Naive thymus-derived CD4-positive, alpha-beta T cell (primary cell): ENCODE measurements at regions not wholly inside any gene's neighbourhood (a gene's known extent, or its start where the extent isn't known, plus 50 kb on each side); places are given as distances from the start of the nearest gene placed in this dataset.

Source experiments
- ATAC-seq: fragments of 150-1000 bp; cut with Tn5 transposase; 2 replicates; pipeline ENCODE4 v1.10.0; 2021; ENCODE audit warnings: mild to moderate bottlenecking, moderate library complexity
- CTCF ChIA-PET: fragments of 350-600 bp; sonication (Branson Sonifier 250); formaldehyde crosslinking; loops from one replicate; lab custom pipeline; 2021; ENCODE audit warnings: antibody characterized with exemption; lab: Charles Lee
- POLR2A ChIA-PET: fragments of 350-600 bp; sonication (Branson Sonifier 250); formaldehyde crosslinking; loops from one replicate; lab custom pipeline; 2021; ENCODE audit warnings: antibody characterized with exemption, inconsistent platforms; lab: Charles Lee
- DNase-seq, 9 donors: peaks; one replicate each; pipeline versions ENCODE4 v3.0.0 to v3.0.0-alpha.2; 2020 to 2022; ENCODE audit warnings: mixed read lengths in 1 of 9
- H3K27ac ChIP-seq: one replicate; pipeline ENCODE4 v1.7.0; 2013; ENCODE audit warnings: mild to moderate bottlenecking, low read depth, low read length, moderate library complexity
- H3K27me3 ChIP-seq, 2 donors: one replicate each; pipeline ENCODE4 v1.7.0; 2013; ENCODE audit warnings: low read length in 2 of 2, mild to moderate bottlenecking in 2 of 2, moderate library complexity in 2 of 2; ENCODE audit not compliant: control insufficient read depth in 2 of 2, insufficient read depth in 2 of 2
- H3K36me3 ChIP-seq, 3 experiments: 1 replicate in 2 of 3; 2 replicates in 1 of 3; pipeline ENCODE4 v1.7.0; 2013; ENCODE audit warnings: low read length in 3 of 3, mild to moderate bottlenecking in 3 of 3, moderate library complexity in 1 of 3; ENCODE audit not compliant: insufficient read depth in 3 of 3, control insufficient read depth in 2 of 3
- H3K4me1 ChIP-seq, 2 donors: one replicate each; pipeline ENCODE4 v1.7.0; 2013; ENCODE audit warnings: low read length in 2 of 2, mild to moderate bottlenecking in 2 of 2, moderate library complexity in 1 of 2; ENCODE audit not compliant: control insufficient read depth in 2 of 2, insufficient read depth in 2 of 2
- H3K4me3 ChIP-seq: 2 replicates; pipeline ENCODE4 v1.7.0; 2013; ENCODE audit warnings: mild to moderate bottlenecking, low read length
- H3K9me3 ChIP-seq, 3 experiments: 1 replicate in 2 of 3; 2 replicates in 1 of 3; pipeline ENCODE4 v1.7.0; 2013; ENCODE audit warnings: low read length in 3 of 3; ENCODE audit not compliant: control insufficient read depth in 2 of 3
- H3K27ac Mint-ChIP-seq, 9 donors: one replicate each; pipeline ENCODE4 v1.8.0; 2020 to 2022; ENCODE audit warnings: mixed read lengths in 9 of 9, mild to moderate bottlenecking in 8 of 9, moderate library complexity in 5 of 9, inconsistent platforms in 2 of 9
- H3K27me3 Mint-ChIP-seq, 5 donors: one replicate each; pipeline ENCODE4 v1.8.0; 2021 to 2022; ENCODE audit warnings: mixed read lengths in 5 of 5, mild to moderate bottlenecking in 1 of 5
- H3K36me3 Mint-ChIP-seq, 5 donors: one replicate each; pipeline ENCODE4 v1.8.0; 2020 to 2022; ENCODE audit warnings: mixed read lengths in 5 of 5, mild to moderate bottlenecking in 3 of 5, inconsistent platforms in 1 of 5
- H3K4me1 Mint-ChIP-seq, 7 donors: one replicate each; pipeline ENCODE4 v1.8.0; 2020 to 2022; ENCODE audit warnings: mixed read lengths in 7 of 7, mild to moderate bottlenecking in 3 of 7, inconsistent platforms in 1 of 7
- H3K4me3 Mint-ChIP-seq, 10 donors: one replicate each; pipeline ENCODE4 v1.8.0; 2020 to 2022; ENCODE audit warnings: mild to moderate bottlenecking in 10 of 10, mixed read lengths in 10 of 10, moderate library complexity in 6 of 10, inconsistent platforms in 2 of 10
- H3K9me3 Mint-ChIP-seq, 11 donors: one replicate each; pipeline ENCODE4 v1.8.0; 2020 to 2022; ENCODE audit warnings: mixed read lengths in 11 of 11, mild to moderate bottlenecking in 4 of 11, inconsistent platforms in 1 of 11, moderate library complexity in 1 of 11
- intact Hi-C, 2 donors: fragments of 100-400 bp; cut with micrococcal nuclease; formaldehyde crosslinking; loops; one replicate each; pipeline ENCODE4 v1.15.1; 2023

GRCh38 chr13:31625115-31625514 lies 114.2 kb upstream of the RXFP2 start:
- POLR2A ChIA-PET: no interaction called here
- DNase-seq: no peak
- intact Hi-C loops: no loop called here

GRCh38 chr13:31627097-31627845 lies 112.1 kb upstream of the RXFP2 start:
- H3K27me3 Mint-ChIP-seq: peaks cover 0 to 19% (median 13%) of the 10 kb centered on the region in 5 donors
- no peak overlapping the region for H3K27ac Mint-ChIP-seq
- H3K4me3 ChIP-seq: no peak overlapping the region
- DNase-seq (no peak), ATAC-seq (no peak)
- ChIA-PET POLR2A (no interaction called here), CTCF (no interaction called here)
- no peak overlapping the region for H3K27ac ChIP-seq
- no peaks in the 10 kb centered on the region for H3K36me3 Mint-ChIP-seq
- H3K36me3 ChIP-seq: no peaks in the 10 kb centered on the region
- H3K9me3 ChIP-seq: no peaks in the 10 kb centered on the region
- H3K9me3 Mint-ChIP-seq: peaks cover 0 to 9% (median 3%) of the 10 kb centered on the region in 11 donors
- no peaks in the 10 kb centered on the region for H3K27me3 ChIP-seq
- peaks cover 0 to 5% (median 0%) of the 10 kb centered on the region in 7 donors for H3K4me1 Mint-ChIP-seq
- no peak overlapping the region for H3K4me3 Mint-ChIP-seq
- intact Hi-C loops: no loop called here
- H3K4me1 ChIP-seq: no peaks in the 10 kb centered on the region

More at GRCh38 chr13:31625115-31625514, 114.2 kb upstream of the RXFP2 start:
- Histone ChIP-seq H3K27me3 (no peaks in the 10 kb centered on the region), H3K4me3 (no peak overlapping the region), H3K4me1 (no peaks in the 10 kb centered on the region), H3K9me3 (no peaks in the 10 kb centered on the region), H3K27ac (no peak overlapping the region), H3K36me3 (no peaks in the 10 kb centered on the region)
- Mint-ChIP-seq H3K4me1 (peaks cover 0 to 1% (median 0%) of the 10 kb centered on the region in 7 donors), H3K4me3 (no peak overlapping the region), H3K27ac (no peak overlapping the region), H3K36me3 (no peaks in the 10 kb centered on the region), H3K9me3 (peaks cover 0 to 6% (median 2%) of the 10 kb centered on the region in 11 donors), H3K27me3 (peaks cover 0 to 19% (median 17%) of the 10 kb centered on the region in 5 donors)
- CTCF ChIA-PET: no interaction called here
- no peak for ATAC-seq

- H3K27ac Mint-ChIP-seq: no peak overlapping the region
- DNase-seq: no peak
Measured at GRCh38 chr13:31629085-31629780, 110.1 kb upstream of the RXFP2 start.

GRCh38 chr13:31631071-31631470 lies 108.3 kb upstream of the RXFP2 start:
- no peaks in the 10 kb centered on the region for H3K36me3 ChIP-seq
- ATAC-seq (no peak), DNase-seq (no peak)
- intact Hi-C loops: no loop called here
- H3K4me1 Mint-ChIP-seq: peaks cover 0 to 5% (median 0%) of the 10 kb centered on the region in 7 donors
- no peaks in the 10 kb centered on the region for H3K36me3 Mint-ChIP-seq
- peaks cover 0 to 27% (median 12%) of the 10 kb centered on the region in 11 donors for H3K9me3 Mint-ChIP-seq
- H3K4me1 ChIP-seq: no peaks in the 10 kb centered on the region
- H3K27ac ChIP-seq: no peak overlapping the region
- H3K4me3 ChIP-seq: no peak overlapping the region
- H3K27me3 ChIP-seq: no peaks in the 10 kb centered on the region
- H3K4me3 Mint-ChIP-seq: no peak overlapping the region
- H3K27me3 Mint-ChIP-seq: peaks cover 0 to 4% (median 3%) of the 10 kb centered on the region in 5 donors
- no peak overlapping the region for H3K27ac Mint-ChIP-seq
- ChIA-PET CTCF (no interaction called here), POLR2A (no interaction called here)
- no peaks in the 10 kb centered on the region for H3K9me3 ChIP-seq

More at GRCh38 chr13:31629085-31629780, 110.1 kb upstream of the RXFP2 start:
- no peak overlapping the region for H3K4me3 Mint-ChIP-seq
- peak; percentile 45 for ATAC-seq
- H3K27me3 Mint-ChIP-seq: peaks cover 0 to 10% (median 4%) of the 10 kb centered on the region in 5 donors
- no peaks in the 10 kb centered on the region for H3K9me3 ChIP-seq
- no peaks in the 10 kb centered on the region for H3K36me3 ChIP-seq
- no peaks in the 10 kb centered on the region for H3K27me3 ChIP-seq
- no peaks in the 10 kb centered on the region for H3K36me3 Mint-ChIP-seq
- no peak overlapping the region for H3K27ac ChIP-seq
- intact Hi-C loops: no loop called here
- ChIA-PET POLR2A (no interaction called here), CTCF (no interaction called here)
- peaks cover 0 to 5% (median 0%) of the 10 kb centered on the region in 7 donors for H3K4me1 Mint-ChIP-seq
- H3K4me3 ChIP-seq: no peak overlapping the region
- peaks cover 0 to 17% (median 7%) of the 10 kb centered on the region in 11 donors for H3K9me3 Mint-ChIP-seq
- H3K4me1 ChIP-seq: no peaks in the 10 kb centered on the region

GRCh38 chr13:31631746-31632145 lies 107.6 kb upstream of the RXFP2 start:
- no peaks in the 10 kb centered on the region for H3K4me1 ChIP-seq
- POLR2A ChIA-PET: no interaction called here
- H3K9me3 ChIP-seq: no peaks in the 10 kb centered on the region
- intact Hi-C loops: no loop called here
- Mint-ChIP-seq H3K4me3 (no peak overlapping the region), H3K9me3 (peaks cover 3 to 31% (median 14%) of the 10 kb centered on the region in 11 donors), H3K27ac (no peak overlapping the region), H3K4me1 (peaks cover 0 to 5% (median 0%) of the 10 kb centered on the region in 7 donors), H3K36me3 (peaks cover 0 to under 1% (median 0%) of the 10 kb centered on the region in 5 donors), H3K27me3 (peaks cover 0 to 4% (median 0%) of the 10 kb centered on the region in 5 donors)
- H3K36me3 ChIP-seq: no peaks in the 10 kb centered on the region
- DNase-seq: no peak
- H3K27ac ChIP-seq: no peak overlapping the region
- H3K27me3 ChIP-seq: no peaks in the 10 kb centered on the region
- no peak overlapping the region for H3K4me3 ChIP-seq
- ATAC-seq: no peak
- CTCF ChIA-PET: no interaction called here

GRCh38 chr13:31638577-31638976 lies 100.7 kb upstream of the RXFP2 start:
- Mint-ChIP-seq H3K36me3 (peaks cover 0 to 5% (median 0%) of the 10 kb centered on the region in 5 donors), H3K27ac (no peak overlapping the region), H3K27me3 (peaks cover 0 to 6% (median 0%) of the 10 kb centered on the region in 5 donors), H3K4me1 (no peaks in the 10 kb centered on the region), H3K9me3 (peaks cover 5 to 43% (median 17%) of the 10 kb centered on the region in 11 donors), H3K4me3 (no peak overlapping the region)
- POLR2A ChIA-PET: no interaction called here
- no peaks in the 10 kb centered on the region for H3K4me1 ChIP-seq
- H3K4me3 ChIP-seq: no peak overlapping the region
- intact Hi-C loops: no loop called here
- H3K36me3 ChIP-seq: no peaks in the 10 kb centered on the region
- no peak for ATAC-seq
- H3K9me3 ChIP-seq: no peaks in the 10 kb centered on the region
- no peaks in the 10 kb centered on the region for H3K27me3 ChIP-seq
- H3K27ac ChIP-seq: no peak overlapping the region
- CTCF ChIA-PET: no interaction called here
- DNase-seq: no peak
